Thoracic aorta (tissue), 2 donors: ENCODE measurements at regions not wholly inside any gene's neighbourhood (a gene's known extent, or its start where the extent isn't known, plus 50 kb on each side); places are given as distances from the start of the nearest gene placed in this dataset.

ENCODE experiments used
- ATAC-seq: fragments of 150-250 bp; one replicate; pipeline ENCODE4 v1.8.0; 2017; ENCODE audit warnings: low read depth; ENCODE audit not compliant: insufficient number of reproducible peaks, low FRiP score
- DNase-seq: peaks from one replicate; pipeline ENCODE4 v3.0.0-alpha.2; 2020; ENCODE audit warnings: low spot score
- H3K27ac ChIP-seq, 2 donors: fragments of 200-600 bp; sonication (generic); 1 replicate in 1 of 2; 2 replicates in 1 of 2; pipeline ENCODE4 v1.5.1; 2016; ENCODE audit warnings: mild to moderate bottlenecking in 2 of 2, moderate library complexity in 2 of 2
- H3K27me3 ChIP-seq: fragments of 200-600 bp; sonication (generic); replicated peaks from 2 replicates; pipeline ENCODE4 v1.6.0; 2016; ENCODE audit warnings: mild to moderate bottlenecking; ENCODE audit not compliant: insufficient read depth
- H3K36me3 ChIP-seq: fragments of 200-600 bp; sonication (generic); one replicate; pipeline ENCODE4 v1.5.1; 2016
- H3K4me1 ChIP-seq, 2 donors: fragments of 200-600 bp; sonication (generic); 1 replicate in 1 of 2; 2 replicates in 1 of 2; pipeline versions ENCODE4 v1.5.1 to v1.6.0; 2016; ENCODE audit warnings: low read depth in 2 of 2, mild to moderate bottlenecking in 1 of 2; ENCODE audit not compliant: control insufficient read depth in 1 of 2
- H3K4me3 ChIP-seq: fragments of 200-600 bp; sonication (generic); 2 replicates; pipeline ENCODE4 v1.5.1; 2016; ENCODE audit warnings: mild to moderate bottlenecking
- H3K9me3 ChIP-seq: fragments of 200-600 bp; sonication (generic); 2 replicates; pipeline ENCODE4 v1.5.1; 2016
- CTCF ChIP-seq: fragments of 200-600 bp; sonication (generic); IDR thresholded peaks from one replicate; pipeline ENCODE4 v1.5.1; 2019; ENCODE audit warnings: antibody characterized with exemption

DNA sequence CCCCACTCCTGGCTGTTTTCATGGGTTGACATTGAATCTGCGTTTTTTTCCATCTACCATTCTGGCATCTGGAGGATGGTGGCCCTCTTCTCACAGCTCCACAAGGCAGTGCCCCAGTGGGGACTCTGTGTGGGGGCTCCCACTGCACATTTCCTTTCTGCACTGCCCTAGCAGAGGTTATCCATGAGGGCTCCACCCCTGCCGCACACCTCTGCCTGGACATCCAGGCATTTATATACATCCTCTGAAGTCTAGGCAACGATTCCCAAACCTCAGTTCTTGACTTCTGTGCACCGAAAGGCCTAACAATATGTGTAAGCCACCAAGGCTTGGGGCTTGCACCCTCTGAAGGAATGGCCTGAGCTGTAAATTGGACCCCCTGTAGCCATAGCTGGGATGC is 147.9 kb upstream of the FMN2 start:
- Histone ChIP-seq H3K4me3 (no peak overlapping the region), H3K27ac (no peak overlapping the region), H3K27me3 (no peaks in the 10 kb centered on the region), H3K4me1 (no peaks in the 10 kb centered on the region), H3K9me3 (no peaks in the 10 kb centered on the region), H3K36me3 (no peaks in the 10 kb centered on the region)
- DNase-seq (no peak), ATAC-seq (no peak)
- TF ChIP-seq CTCF, result no peak

GRCh38 chr1:239944666-239945065 is 147.0 kb upstream of the FMN2 start:
- no peak overlapping the region for H3K4me3 ChIP-seq
- ATAC-seq (no peak), DNase-seq (no peak)
- H3K36me3 ChIP-seq, result no peaks in the 10 kb centered on the region
- H3K4me1 ChIP-seq, result no peaks in the 10 kb centered on the region
- H3K9me3 ChIP-seq, result no peaks in the 10 kb centered on the region
- no peaks in the 10 kb centered on the region for H3K27me3 ChIP-seq
- TF ChIP-seq CTCF, result no peak
- no peak overlapping the region for H3K27ac ChIP-seq

- no peak for TF ChIP-seq CTCF
- ATAC-seq, result no peak
- no peaks in the 10 kb centered on the region for H3K9me3 ChIP-seq
- no peaks in the 10 kb centered on the region for H3K36me3 ChIP-seq
- no peak for DNase-seq
- no peaks in the 10 kb centered on the region for H3K4me1 ChIP-seq
- no peak overlapping the region for H3K4me3 ChIP-seq
- no peak overlapping the region for H3K27ac ChIP-seq
- no peaks in the 10 kb centered on the region for H3K27me3 ChIP-seq
These were observed 143.9 kb upstream of the FMN2 start for GRCh38 chr1:239947801-239948200.

DNA sequence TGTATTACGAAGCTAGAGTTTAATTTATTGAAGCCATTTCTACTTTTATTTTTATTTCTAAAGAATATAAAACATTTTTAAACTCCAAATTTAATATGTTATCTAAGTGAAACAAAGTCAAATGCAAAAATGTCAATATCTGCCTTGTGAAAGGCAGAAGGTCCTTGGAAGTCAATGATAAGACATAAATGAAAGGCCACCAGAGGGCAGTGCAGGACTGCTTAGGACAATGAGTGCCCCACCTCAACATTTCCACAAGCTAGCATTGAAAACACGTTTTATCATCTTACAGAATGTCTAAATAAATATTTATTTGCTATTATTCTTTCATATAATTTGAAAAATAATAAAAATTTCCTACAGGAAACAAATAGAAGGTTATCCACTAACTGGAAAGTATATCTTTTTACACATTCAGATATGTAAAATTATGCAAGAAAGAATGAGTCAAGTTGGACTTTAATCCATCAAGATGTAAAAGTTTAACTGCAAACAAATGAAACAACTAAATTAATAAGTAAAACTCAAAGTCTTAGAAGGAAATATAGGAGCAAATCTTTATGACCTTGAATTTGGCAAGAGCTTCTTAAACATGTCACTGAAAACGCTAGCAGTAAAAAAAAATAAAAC is 140.1 kb upstream of the FMN2 start:
- DNase-seq (peak; percentile 28), ATAC-seq (no peak)
- peak; percentile 59 for TF ChIP-seq CTCF
- Histone ChIP-seq H3K27ac (no peak overlapping the region), H3K9me3 (no peaks in the 10 kb centered on the region), H3K27me3 (no peaks in the 10 kb centered on the region), H3K36me3 (no peaks in the 10 kb centered on the region), H3K4me3 (no peak overlapping the region), H3K4me1 (no peaks in the 10 kb centered on the region)

GRCh38 chr1:239952348-239953308 is 139.1 kb upstream of the FMN2 start:
- no peaks in the 10 kb centered on the region for H3K27me3 ChIP-seq
- ATAC-seq (no peak), DNase-seq (no peak)
- peak; percentile 29 for TF ChIP-seq CTCF
- H3K36me3 ChIP-seq, result no peaks in the 10 kb centered on the region
- no peaks in the 10 kb centered on the region for H3K9me3 ChIP-seq
- H3K4me3 ChIP-seq, result no peak overlapping the region
- no peak overlapping the region for H3K27ac ChIP-seq
- H3K4me1 ChIP-seq, result no peaks in the 10 kb centered on the region
